H1 (cell line): ENCODE measurements at regions not wholly inside any gene's neighbourhood (a gene's known extent, or its start where the extent isn't known, plus 50 kb on each side); places are given as distances from the start of the nearest gene placed in this dataset.

ENCODE experiments used
- CTCF ChIA-PET: fragments of 300-600 bp; sonication (Branson Sonifier 250); formaldehyde crosslinking; loops from one replicate; lab custom pipeline; 2021; ENCODE audit not compliant: partially characterized antibody; lab: Charles Lee
- POLR2A ChIA-PET: fragments of 300-600 bp; sonication (Branson Sonifier 250); formaldehyde crosslinking; loops from one replicate; lab custom pipeline; 2021; ENCODE audit warnings: inconsistent platforms; ENCODE audit not compliant: partially characterized antibody; lab: Charles Lee
- DNase-seq, 2 experiments: peaks; one replicate each; pipeline versions ENCODE4 v3.0.0 to v3.0.0-alpha.2; 2010 to 2022; ENCODE audit warnings: low spot score in 2 of 2, low read depth in 1 of 2, mixed read lengths in 1 of 2
- FAIRE-seq: peaks from 2 replicates; lab custom pipeline; 2011; peaks lifted over from hg19 to GRCh38; lab: Jason Lieb, UNC
- H2AFZ ChIP-seq: 2 replicates; pipeline ENCODE4 v1.8.1; 2012; ENCODE audit warnings: low read length, inconsistent platforms
- H2AK5ac ChIP-seq: 2 replicates; pipeline ENCODE4 v1.6.1; 2013; ENCODE audit warnings: low read depth, low read length
- H2BK120ac ChIP-seq: replicated peaks from 2 replicates; pipeline ENCODE3; 2013; ENCODE audit warnings: low read depth, low read length, inconsistent platforms
- H2BK12ac ChIP-seq: 2 replicates; pipeline ENCODE4 v1.6.1; 2013; ENCODE audit warnings: low read depth, low read length
- H2BK15ac ChIP-seq: 2 replicates; pipeline ENCODE4 v1.6.1; 2013; ENCODE audit warnings: low read length
- H2BK20ac ChIP-seq: 2 replicates; pipeline ENCODE4 v1.6.1; 2013; ENCODE audit warnings: low read length
- H2BK5ac ChIP-seq: 2 replicates; pipeline ENCODE4 v1.6.1; 2013; ENCODE audit warnings: low read depth, low read length
- H3K14ac ChIP-seq: 2 replicates; pipeline ENCODE4 v1.6.1; 2013; ENCODE audit warnings: inconsistent platforms; ENCODE audit not compliant: insufficient read length
- H3K18ac ChIP-seq: 2 replicates; pipeline ENCODE4 v1.6.1; 2013; ENCODE audit warnings: low read length; ENCODE audit errors: extremely low read depth
- H3K23ac ChIP-seq: 2 replicates; pipeline ENCODE4 v1.6.1; 2013; ENCODE audit warnings: inconsistent platforms; ENCODE audit not compliant: insufficient read length
- H3K23me2 ChIP-seq: 2 replicates; pipeline ENCODE4 v1.6.1; 2013; ENCODE audit warnings: low read depth, low read length
- H3K27ac ChIP-seq: 2 replicates; pipeline ENCODE4 v1.6.1; 2011; ENCODE audit warnings: low read depth, low read length, inconsistent platforms
- H3K27me3 ChIP-seq, 4 experiments: replicated peaks in 1 of 4; 1 replicate in 1 of 4; 2 replicates in 3 of 4; pipeline versions ENCODE4 v1.6.1 to v1.8.1; 2011 to 2013; ENCODE audit warnings: low read length in 3 of 4, mild to moderate bottlenecking in 3 of 4, inconsistent platforms in 2 of 4, mixed read lengths in 2 of 4, moderate library complexity in 1 of 4; ENCODE audit not compliant: control insufficient read depth in 3 of 4, insufficient read depth in 3 of 4; ENCODE audit errors: extremely low read depth in 1 of 4
- H3K36me3 ChIP-seq, 4 experiments: 2 replicates each; pipeline versions ENCODE4 v1.6.1 to v1.8.1; 2011 to 2013; ENCODE audit warnings: mild to moderate bottlenecking in 4 of 4, low read length in 3 of 4, moderate library complexity in 2 of 4, control low read depth in 1 of 4, inconsistent platforms in 1 of 4; ENCODE audit not compliant: insufficient read depth in 4 of 4, control insufficient read depth in 2 of 4
- H3K4ac ChIP-seq: replicated peaks from 2 replicates; pipeline ENCODE3; 2013; ENCODE audit warnings: low read length, low read depth, mixed read lengths, inconsistent platforms; ENCODE audit not compliant: insufficient read length
- H3K4me1 ChIP-seq, 4 experiments: replicated peaks in 1 of 4; 1 replicate in 1 of 4; 2 replicates in 3 of 4; pipeline versions ENCODE4 v1.6.1 to v1.8.1; 2011 to 2013; ENCODE audit warnings: low read length in 3 of 4, inconsistent platforms in 2 of 4, mixed read lengths in 1 of 4; ENCODE audit not compliant: insufficient read depth in 4 of 4, control insufficient read depth in 3 of 4
- H3K4me2 ChIP-seq, 2 experiments: 2 replicates each; pipeline versions ENCODE4 v1.6.1 to v1.8.1; 2011 to 2013; ENCODE audit warnings: low read depth in 2 of 2, low read length in 2 of 2, control low read depth in 1 of 2, inconsistent platforms in 1 of 2, mild to moderate bottlenecking in 1 of 2; ENCODE audit not compliant: insufficient read depth in 1 of 2
- H3K4me3 ChIP-seq, 4 experiments: fragments of 200-600, 300-600 bp in 1 of 4; sonication (generic), shearing (Covaris generic), sonication (Bioruptor Twin) in 1 of 4; 2 replicates each; pipeline versions ENCODE4 v1.5.1 to v1.8.1; 2011 to 2016; ENCODE audit warnings: low read length in 4 of 4, low read depth in 3 of 4, control low read depth in 2 of 4, inconsistent platforms in 2 of 4, mild to moderate bottlenecking in 2 of 4, mixed read lengths in 1 of 4, moderate library complexity in 1 of 4; ENCODE audit not compliant: insufficient read depth in 2 of 4; ENCODE audit errors: extremely low read depth in 1 of 4
- H3K56ac ChIP-seq: replicated peaks from 2 replicates; pipeline ENCODE3; 2013; ENCODE audit warnings: low read depth, mild to moderate bottlenecking, mixed read lengths, low read length, inconsistent platforms; ENCODE audit not compliant: insufficient read length
- H3K79me1 ChIP-seq: 2 replicates; pipeline ENCODE4 v1.6.1; 2013; ENCODE audit warnings: low read depth, low read length, control low read depth
- H3K79me2 ChIP-seq, 2 experiments: 2 replicates each; pipeline versions ENCODE4 v1.6.1 to v1.8.1; 2012 to 2013; ENCODE audit warnings: low read length in 2 of 2, mild to moderate bottlenecking in 2 of 2, inconsistent platforms in 1 of 2; ENCODE audit not compliant: insufficient read depth in 2 of 2, control insufficient read depth in 1 of 2
- H3K9ac ChIP-seq, 4 experiments: replicated peaks in 1 of 4; 1 replicate in 1 of 4; 2 replicates in 3 of 4; pipeline versions ENCODE4 v1.6.1 to v1.8.1; 2011 to 2013; ENCODE audit warnings: low read depth in 3 of 4, low read length in 3 of 4, control low read depth in 2 of 4, mild to moderate bottlenecking in 2 of 4, moderate library complexity in 2 of 4, inconsistent platforms in 1 of 4; ENCODE audit errors: extremely low read depth in 1 of 4
- H3K9me3 ChIP-seq, 2 experiments: 2 replicates each; pipeline versions ENCODE4 v1.6.1 to v1.8.1; 2012 to 2013; ENCODE audit warnings: mild to moderate bottlenecking in 2 of 2, moderate library complexity in 2 of 2, control low read depth in 1 of 2, inconsistent platforms in 1 of 2, low read depth in 1 of 2, low read length in 1 of 2, mixed read lengths in 1 of 2; ENCODE audit not compliant: insufficient read depth in 2 of 2
- H4K20me1 ChIP-seq, 2 experiments: replicated peaks in 1 of 2; 2 replicates each; pipeline versions ENCODE3 to v1.8.1; 2011 to 2013; ENCODE audit warnings: inconsistent platforms in 2 of 2, low read length in 2 of 2, mild to moderate bottlenecking in 1 of 2; ENCODE audit not compliant: insufficient read depth in 2 of 2, control insufficient read depth in 1 of 2
- H4K5ac ChIP-seq: 2 replicates; pipeline ENCODE4 v1.6.1; 2013; ENCODE audit warnings: low read length, low read depth, mixed read lengths, inconsistent platforms; ENCODE audit not compliant: insufficient read length
- H4K8ac ChIP-seq: 2 replicates; pipeline ENCODE4 v1.8.0; 2013; ENCODE audit warnings: mild to moderate bottlenecking, moderate library complexity, low read length, inconsistent platforms; ENCODE audit not compliant: insufficient read depth; ENCODE audit errors: extremely low read depth
- H4K91ac ChIP-seq: replicated peaks from 2 replicates; pipeline ENCODE3; 2013; ENCODE audit warnings: low read length, mixed read lengths, inconsistent platforms; ENCODE audit not compliant: insufficient read length
- POU5F1 ChIP-seq: IDR thresholded peaks from 2 replicates; pipeline ENCODE4 v1.6.1; 2011; ENCODE audit warnings: low read depth, mild to moderate bottlenecking, low read length, moderate library complexity
- RAD21 ChIP-seq, 2 experiments: IDR thresholded peaks in 1 of 2; conservative IDR thresholded peaks in 1 of 2; 2 replicates each; pipeline ENCODE4 v1.6.1; 2011; ENCODE audit warnings: low read depth in 2 of 2, low read length in 2 of 2, improper control_type of control experiment in 1 of 2, inconsistent platforms in 1 of 2, mild to moderate bottlenecking in 1 of 2, moderate library complexity in 1 of 2
- TAF1 ChIP-seq: IDR thresholded peaks from 2 replicates; pipeline ENCODE4 v1.6.1; 2011; ENCODE audit warnings: mild to moderate bottlenecking, low read depth, low read length
- WGBS, 2 experiments: shearing (Covaris generic) in 1 of 2; methylation state at CpG; one replicate each; pipeline versions ENCODE4 v1.1.6 to v1.1.7; 2013 to 2015; ENCODE audit warnings: low lambda C conversion rate in 2 of 2, mixed read lengths in 2 of 2, inconsistent platforms in 1 of 2, low coverage in 1 of 2, missing lambda C conversion rate in 1 of 2; ENCODE audit not compliant: insufficient replicate concordance in 2 of 2, insufficient coverage in 1 of 2, insufficient read length in 1 of 2; ENCODE audit errors: extremely low coverage in 1 of 2, missing lambda C conversion rate in 1 of 2; 5-methylcytosine and 5-hydroxymethylcytosine counted together

DNA sequence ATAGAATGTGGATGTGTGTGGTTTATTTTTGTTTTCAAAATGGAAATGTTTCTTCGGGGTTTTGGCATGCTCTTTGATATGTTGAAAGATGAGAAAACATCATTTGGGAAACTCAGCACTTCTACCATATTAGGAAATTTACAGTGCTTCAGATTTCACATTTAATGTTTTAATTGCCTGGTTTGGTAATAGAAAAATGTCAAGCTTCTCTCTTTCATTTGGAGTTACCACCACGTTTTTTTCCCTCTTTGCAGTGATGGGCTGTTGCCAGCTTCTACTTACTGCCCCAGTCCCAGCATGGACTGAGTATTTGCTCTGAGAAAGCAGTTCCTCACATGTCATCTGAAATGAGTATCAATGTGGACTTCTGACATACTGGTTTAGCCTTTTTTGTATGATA, 267.7 kb downstream of the PRL start:
- no peaks in the 10 kb centered on the region for H3K27me3 ChIP-seq
- no peak overlapping the region for H3K9ac ChIP-seq
- no peak overlapping the region for H4K8ac ChIP-seq
- no peak overlapping the region for H2BK12ac ChIP-seq
- peaks cover 0 to 20% of the 10 kb centered on the region in 2 experiments; a peak in 1 of 4 replicates for H3K79me2 ChIP-seq
- H3K56ac ChIP-seq: no peak overlapping the region
- no peak overlapping the region for H4K91ac ChIP-seq
- no peak overlapping the region for H2AK5ac ChIP-seq
- peaks cover 6 to 13% (median 9%) of the 10 kb centered on the region in 4 experiments; a peak in 6 of 7 replicates for H3K4me1 ChIP-seq
- H2AFZ ChIP-seq: no peak overlapping the region
- H2BK5ac ChIP-seq: no peak overlapping the region
- H3K4ac ChIP-seq: no peak overlapping the region
- ChIA-PET CTCF (interaction anchor here (0.6 kb wide), 1 partner anchor 166 kb away, joined by 4 read pairs; no protein-coding TSS in a partner anchor), POLR2A (interaction anchor here (1.3 kb wide), 1 partner anchor 9 kb away, joined by 3 read pairs; no protein-coding TSS in a partner anchor)
- H2BK20ac ChIP-seq: no peak overlapping the region
- 80% methylated on average over 2 of the region's 2 CpGs; no CpG with 5 or more reads in 1 of the 2 experiments for WGBS, 2 experiments
- H4K20me1 ChIP-seq: no peaks in the 10 kb centered on the region
- H2BK120ac ChIP-seq: no peak overlapping the region
- 0 out of 2 replicates have a peak, but pooled peaks cover 5% of the 10 kb centered on the region for H3K79me1 ChIP-seq
- H3K14ac ChIP-seq: no peak overlapping the region
- DNase-seq (no peak), FAIRE-seq (no peak)
- H3K4me2 ChIP-seq: no peak overlapping the region
- no peaks in the 10 kb centered on the region for H3K23me2 ChIP-seq
- H3K27ac ChIP-seq: no peak overlapping the region
- H3K18ac ChIP-seq: no peak overlapping the region
- H2BK15ac ChIP-seq: no peak overlapping the region
- H3K4me3 ChIP-seq: no peak overlapping the region
- peaks cover 0 to 5% (median 1%) of the 10 kb centered on the region in 4 experiments; a peak in 2 of 8 replicates for H3K36me3 ChIP-seq
- no peaks in the 10 kb centered on the region for H3K9me3 ChIP-seq
- no peak overlapping the region for H4K5ac ChIP-seq
- TF ChIP-seq TAF1: no peak
- no peak for TF ChIP-seq RAD21 (IDR thresholded peaks at IDR 0.05 in 1 of 2, conservative IDR thresholded peaks at IDR 0.05 in 1 of 2; ENCODE audit: low read depth in 2 of 2, low read length in 2 of 2)
- TF ChIP-seq POU5F1: no peak
- H3K23ac ChIP-seq: no peak overlapping the region
